Lower lobe of right lung (tissue), 2 donors: ENCODE measurements at regions not wholly inside any gene's neighbourhood (a gene's known extent, or its start where the extent isn't known, plus 50 kb on each side); places are given as distances from the start of the nearest gene placed in this dataset.
A peak's percentile ranks its signal among the peaks of the same experiment; 100 is the strongest.

Experiments used
- ATAC-seq, 2 donors: fragments of 200-7000 bp; cut with Tn5 transposase; one replicate each; pipeline ENCODE4 v1.9.1; 2020 to 2022; ENCODE audit warnings: mild to moderate bottlenecking in 2 of 2, moderate library complexity in 2 of 2
- DNase-seq: peaks from one replicate; pipeline ENCODE4 v3.0.0-alpha.2; 2020
- H3K27ac ChIP-seq: fragments of 200-600 bp; one replicate; pipeline ENCODE4 v1.8.0; 2022
- H3K27me3 ChIP-seq: fragments of 200-600 bp; one replicate; pipeline ENCODE4 v1.8.0; 2022; ENCODE audit warnings: low read depth
- H3K36me3 ChIP-seq: fragments of 200-600 bp; one replicate; pipeline ENCODE4 v1.8.0; 2022; ENCODE audit warnings: mild to moderate bottlenecking
- H3K4me1 ChIP-seq: fragments of 200-600 bp; one replicate; pipeline ENCODE4 v1.8.0; 2022
- H3K4me3 ChIP-seq: fragments of 200-600 bp; one replicate; pipeline ENCODE4 v1.8.0; 2022; ENCODE audit warnings: mild to moderate bottlenecking
- H3K9me3 ChIP-seq: fragments of 200-600 bp; one replicate; pipeline ENCODE4 v1.8.0; 2022
- CTCF ChIP-seq: fragments of 200-600 bp; IDR thresholded peaks from one replicate; pipeline ENCODE4 v1.8.0; 2022; ENCODE audit warnings: antibody characterized with exemption, mild to moderate bottlenecking
- intact Hi-C: fragments of 100-400 bp; cut with DNase I; formaldehyde crosslinking; loops from one replicate; pipeline ENCODE4 v1.11.0; 2022
- donor health status: DM: no; HTN: yes; CAD: no; lungs with severe emphysema.

- Histone ChIP-seq H3K27me3 (no peaks in the 10 kb centered on the region), H3K27ac (no peak overlapping the region), H3K4me1 (no peaks in the 10 kb centered on the region), H3K4me3 (no peak overlapping the region), H3K9me3 (no peaks in the 10 kb centered on the region), H3K36me3 (no peaks in the 10 kb centered on the region)
- intact Hi-C loops = no loop called here
- ATAC-seq (no peak), DNase-seq (no peak)
- TF ChIP-seq CTCF = no peak
Observed at GRCh38 chr5:56487528-56488115, 254.5 kb upstream of the ANKRD55 start.

- Histone ChIP-seq H3K4me1 (peaks cover 24% of the 10 kb centered on the region), H3K36me3 (no peaks in the 10 kb centered on the region), H3K27ac (peak overlapping the region; percentile 89), H3K4me3 (no peak overlapping the region), H3K9me3 (no peaks in the 10 kb centered on the region), H3K27me3 (no peaks in the 10 kb centered on the region)
- TF ChIP-seq CTCF = no peak
- DNase-seq (no peak), ATAC-seq (peak; percentile 38 to 54)
- intact Hi-C loops = no loop called here
Observed at GRCh38 chr5:56482363-56482762, 249.2 kb upstream of the ANKRD55 start.

- intact Hi-C loops = no loop called here
- Histone ChIP-seq H3K9me3 (no peaks in the 10 kb centered on the region), H3K36me3 (no peaks in the 10 kb centered on the region), H3K4me3 (peak overlapping the region; percentile 67), H3K27ac (peak overlapping the region; percentile 89), H3K27me3 (no peaks in the 10 kb centered on the region), H3K4me1 (peaks cover 24% of the 10 kb centered on the region)
- DNase-seq = peak; percentile 63
- ATAC-seq = peak; percentile 58 to 70
- peak; percentile 23 for TF ChIP-seq CTCF
Observed at GRCh38 chr5:56481428-56482357, 248.6 kb upstream of the ANKRD55 start.

GRCh38 chr5:56480705-56481427, 247.7 kb upstream of the ANKRD55 start:
- intact Hi-C loops = no loop called here
- ATAC-seq (peak; percentile 72 to 74), DNase-seq (peak; percentile 63)
- peaks cover 24% of the 10 kb centered on the region for H3K4me1 ChIP-seq
- H3K36me3 ChIP-seq = no peaks in the 10 kb centered on the region
- no peaks in the 10 kb centered on the region for H3K9me3 ChIP-seq
- no peaks in the 10 kb centered on the region for H3K27me3 ChIP-seq
- H3K27ac ChIP-seq = peak overlapping the region; percentile 89
- peak overlapping the region; percentile 67 for H3K4me3 ChIP-seq
- no peak for TF ChIP-seq CTCF

GRCh38 chr5:56480078-56480704, 247.1 kb upstream of the ANKRD55 start:
- DNase-seq = no peak
- no peak for TF ChIP-seq CTCF
- H3K36me3 ChIP-seq = no peaks in the 10 kb centered on the region
- peak overlapping the region; percentile 89 for H3K27ac ChIP-seq
- peak; percentile 3 to 4 for ATAC-seq
- intact Hi-C loops = no loop called here
- H3K27me3 ChIP-seq = no peaks in the 10 kb centered on the region
- peak overlapping the region; percentile 67 for H3K4me3 ChIP-seq
- H3K9me3 ChIP-seq = no peaks in the 10 kb centered on the region
- H3K4me1 ChIP-seq = peaks cover 24% of the 10 kb centered on the region
